Activated CD4-positive, alpha-beta memory T cell treated with anti-CD3 and anti-CD28 coated beads for 36 hours (primary cell): ENCODE measurements at regions not wholly inside any gene's neighbourhood (a gene's known extent, or its start where the extent isn't known, plus 50 kb on each side); places are given as distances from the start of the nearest gene placed in this dataset.

Source experiments
- CTCF ChIA-PET: fragments of 350-600 bp; sonication (Branson Sonifier 250); formaldehyde crosslinking; loops from one replicate; lab custom pipeline; 2021; ENCODE audit warnings: antibody characterized with exemption, inconsistent platforms; lab: Charles Lee
- POLR2A ChIA-PET: fragments of 350-600 bp; sonication (Branson Sonifier 250); formaldehyde crosslinking; loops from one replicate; lab custom pipeline; 2021; ENCODE audit warnings: antibody characterized with exemption; lab: Charles Lee
- DNase-seq: peaks from one replicate; pipeline ENCODE4 v3.0.0-alpha.2; 2020
- H3K27ac Mint-ChIP-seq: one replicate; pipeline ENCODE4 v1.8.0; 2021; ENCODE audit warnings: mixed read lengths
- H3K27me3 Mint-ChIP-seq: one replicate; pipeline ENCODE4 v1.8.0; 2021; ENCODE audit warnings: mixed read lengths
- H3K36me3 Mint-ChIP-seq: one replicate; pipeline ENCODE4 v1.8.0; 2021; ENCODE audit warnings: mixed read lengths
- H3K4me1 Mint-ChIP-seq: one replicate; pipeline ENCODE4 v1.8.0; 2021; ENCODE audit warnings: low read depth, mixed read lengths
- H3K4me3 Mint-ChIP-seq: one replicate; pipeline ENCODE4 v1.8.0; 2021; ENCODE audit warnings: mild to moderate bottlenecking, mixed read lengths
- H3K9me3 Mint-ChIP-seq: one replicate; pipeline ENCODE4 v1.8.0; 2021; ENCODE audit warnings: mixed read lengths
- intact Hi-C: fragments of 100-400 bp; cut with micrococcal nuclease; formaldehyde crosslinking; loops from one replicate; pipeline ENCODE4 v1.15.1; 2023

DNA sequence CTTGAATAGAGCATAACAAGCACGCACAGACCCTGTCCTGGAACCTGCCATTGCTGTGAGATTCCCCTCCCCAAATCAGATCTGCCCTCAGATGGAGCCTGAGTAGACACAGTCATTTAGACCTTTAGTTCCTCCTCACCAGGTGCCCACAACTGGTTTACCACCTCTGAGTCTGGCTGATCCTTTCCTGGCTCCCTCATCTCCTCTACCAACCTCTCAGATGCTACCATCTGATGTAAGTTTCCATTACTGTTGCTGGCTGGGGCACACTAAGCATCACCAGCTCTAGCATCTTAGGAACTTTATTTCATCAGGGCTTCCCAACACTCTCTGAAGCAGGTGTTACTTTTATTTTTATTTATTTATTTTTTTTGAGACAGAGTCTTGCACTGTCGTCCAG lies 288.3 kb downstream of the TLE3 start:
- Mint-ChIP-seq H3K4me1 (peaks cover 9% of the 10 kb centered on the region), H3K27me3 (no peaks in the 10 kb centered on the region), H3K4me3 (no peak overlapping the region), H3K9me3 (no peaks in the 10 kb centered on the region), H3K27ac (no peak overlapping the region), H3K36me3 (no peaks in the 10 kb centered on the region)
- DNase-seq: peak; percentile 11
- ChIA-PET POLR2A (no interaction called here), CTCF (no interaction called here)
- intact Hi-C loops: no loop called here

DNA sequence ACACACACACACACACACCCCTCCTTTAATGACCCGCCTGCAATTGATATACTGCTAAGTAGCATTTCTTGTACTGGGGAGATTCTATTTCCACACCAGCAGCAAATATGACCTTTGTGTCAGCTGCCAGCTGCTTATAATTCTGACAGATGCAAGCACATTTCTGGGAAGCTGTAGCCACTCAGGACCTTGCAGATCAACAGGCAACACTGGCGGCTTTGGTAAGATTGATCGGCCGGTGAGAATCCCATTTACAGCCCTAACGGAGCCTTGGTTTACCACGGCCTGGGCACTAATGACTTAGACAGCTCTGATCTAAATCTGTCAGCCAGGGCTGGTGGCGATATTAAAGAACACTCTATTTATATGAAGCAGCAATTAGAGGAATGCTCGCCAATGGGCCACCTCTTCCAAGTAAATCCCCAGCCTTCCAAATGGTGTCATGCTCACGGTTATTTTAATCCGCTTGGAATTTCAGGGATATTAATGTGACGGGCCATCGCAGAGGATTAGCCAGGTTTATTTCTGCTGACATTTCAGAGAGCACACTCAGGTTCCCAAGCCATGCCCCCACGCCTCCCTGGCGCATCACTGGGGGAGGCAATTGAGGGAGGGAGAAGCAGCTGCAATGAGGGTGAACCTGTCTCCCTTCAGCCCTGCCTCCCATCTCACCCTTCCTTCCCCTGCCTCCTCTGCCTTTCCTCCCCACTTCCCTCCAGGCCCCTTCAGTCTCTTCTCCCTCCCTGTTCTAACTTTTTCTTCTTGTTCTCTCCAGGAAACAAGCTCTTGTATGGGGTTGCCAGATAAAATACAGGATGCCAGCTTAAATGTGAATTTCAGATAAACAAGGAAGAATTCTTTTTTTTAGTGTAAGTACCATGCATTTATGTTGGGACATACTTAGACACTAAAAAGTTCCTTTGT lies 287.0 kb downstream of the TLE3 start:
- POLR2A ChIA-PET: no interaction called here
- CTCF ChIA-PET: no interaction called here
- intact Hi-C loops: no loop called here
- Mint-ChIP-seq H3K4me3 (no peak overlapping the region), H3K36me3 (no peaks in the 10 kb centered on the region), H3K4me1 (peaks cover 9% of the 10 kb centered on the region), H3K9me3 (no peaks in the 10 kb centered on the region), H3K27me3 (no peaks in the 10 kb centered on the region), H3K27ac (no peak overlapping the region)
- no peak for DNase-seq

DNA sequence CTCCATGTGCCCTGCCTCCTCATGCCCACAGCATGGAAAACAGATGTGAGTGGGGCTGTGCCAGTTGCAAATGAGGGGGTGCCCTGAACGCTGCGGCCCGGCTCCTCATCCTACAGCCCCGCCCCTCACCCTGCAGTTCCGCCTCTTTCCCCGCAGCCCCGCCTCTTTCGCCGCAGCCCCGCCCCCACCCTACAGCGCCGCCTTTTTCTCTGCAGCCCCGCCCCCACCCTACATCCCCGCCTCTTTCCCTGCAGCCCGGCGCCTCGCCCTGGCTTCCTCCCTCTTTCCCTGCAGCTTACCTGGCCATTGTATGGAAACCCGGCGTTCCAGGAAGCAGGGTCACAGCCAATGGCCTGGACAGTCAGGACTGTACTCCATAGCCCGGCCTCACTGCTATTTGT lies 284.9 kb downstream of the TLE3 start:
- ChIA-PET CTCF (no interaction called here), POLR2A (no interaction called here)
- H3K27me3 Mint-ChIP-seq: no peaks in the 10 kb centered on the region
- H3K4me1 Mint-ChIP-seq: peaks cover 5% of the 10 kb centered on the region
- H3K9me3 Mint-ChIP-seq: no peaks in the 10 kb centered on the region
- H3K36me3 Mint-ChIP-seq: no peaks in the 10 kb centered on the region
- DNase-seq: no peak
- intact Hi-C loops: no loop called here
- no peak overlapping the region for H3K4me3 Mint-ChIP-seq
- no peak overlapping the region for H3K27ac Mint-ChIP-seq

DNA sequence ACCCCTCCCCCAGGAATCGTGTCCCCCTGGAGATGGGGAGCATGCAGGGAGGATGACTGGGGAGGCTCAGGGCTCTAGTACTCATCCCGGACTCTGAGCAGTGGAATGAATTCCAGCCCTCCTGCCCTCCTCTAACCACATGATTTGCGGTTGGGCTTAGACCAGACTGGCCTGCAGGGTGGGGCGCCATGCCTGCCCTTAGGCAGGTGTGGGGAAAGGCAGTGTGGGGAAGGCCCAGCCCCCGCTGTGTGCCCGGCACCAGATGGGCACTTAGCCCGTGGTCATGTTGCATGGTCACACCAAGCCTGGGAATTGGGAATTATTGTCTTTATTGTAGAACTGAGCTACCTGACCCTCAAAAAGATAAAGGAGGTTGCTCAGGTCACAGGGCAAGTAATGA lies 283.8 kb downstream of the TLE3 start:
- no peak overlapping the region for H3K4me3 Mint-ChIP-seq
- no peak for DNase-seq
- no peaks in the 10 kb centered on the region for H3K9me3 Mint-ChIP-seq
- POLR2A ChIA-PET: no interaction called here
- intact Hi-C loops: no loop called here
- CTCF ChIA-PET: no interaction called here
- peaks cover 3% of the 10 kb centered on the region for H3K27me3 Mint-ChIP-seq
- no peaks in the 10 kb centered on the region for H3K4me1 Mint-ChIP-seq
- no peak overlapping the region for H3K27ac Mint-ChIP-seq
- no peaks in the 10 kb centered on the region for H3K36me3 Mint-ChIP-seq

DNA sequence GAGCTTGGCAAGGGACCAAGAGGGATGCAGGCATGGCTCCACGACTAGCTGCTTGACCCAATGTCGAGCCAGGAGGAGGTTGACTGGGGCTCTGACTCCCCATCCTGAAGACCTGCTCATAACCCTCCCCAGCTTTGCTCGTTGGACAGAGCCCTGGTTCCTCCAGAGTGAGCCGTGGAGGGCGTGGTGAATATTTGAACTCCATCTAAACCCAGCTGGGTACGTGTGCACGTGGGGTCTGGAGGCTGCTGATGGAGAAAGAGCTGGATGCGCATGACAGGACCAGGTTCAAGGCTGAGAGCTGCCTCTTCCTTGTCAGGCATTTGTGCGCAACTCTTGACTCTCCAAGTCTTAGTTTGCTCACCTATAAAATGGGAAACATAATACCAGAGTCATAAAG lies 282.8 kb downstream of the TLE3 start:
- intact Hi-C loops: no loop called here
- no peaks in the 10 kb centered on the region for H3K4me1 Mint-ChIP-seq
- DNase-seq: no peak
- POLR2A ChIA-PET: no interaction called here
- H3K4me3 Mint-ChIP-seq: no peak overlapping the region
- no peak overlapping the region for H3K27ac Mint-ChIP-seq
- no peaks in the 10 kb centered on the region for H3K9me3 Mint-ChIP-seq
- peaks cover 3% of the 10 kb centered on the region for H3K27me3 Mint-ChIP-seq
- no peaks in the 10 kb centered on the region for H3K36me3 Mint-ChIP-seq
- CTCF ChIA-PET: no interaction called here

DNA sequence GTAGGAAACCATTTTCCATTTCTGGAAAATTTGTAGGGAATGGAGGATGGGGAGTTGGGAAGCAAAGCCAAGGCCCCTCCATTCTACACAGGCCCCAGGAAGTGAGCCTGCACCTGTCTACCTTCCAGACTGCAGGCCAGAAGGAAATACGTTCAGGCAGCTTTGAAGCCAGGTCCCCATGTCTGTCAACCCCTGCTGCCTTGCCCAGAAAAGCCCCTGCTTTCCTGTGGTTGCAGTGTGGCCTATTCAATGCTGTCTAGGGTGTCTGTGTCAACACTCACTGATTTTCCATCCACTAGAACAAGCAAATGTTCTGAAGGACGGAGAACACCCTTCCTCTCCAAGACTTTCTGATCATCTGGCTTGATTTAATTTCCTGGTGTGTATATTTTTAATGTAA lies 281.9 kb downstream of the TLE3 start:
- peaks cover 3% of the 10 kb centered on the region for H3K27me3 Mint-ChIP-seq
- no peaks in the 10 kb centered on the region for H3K36me3 Mint-ChIP-seq
- H3K4me3 Mint-ChIP-seq: no peak overlapping the region
- ChIA-PET CTCF (no interaction called here), POLR2A (no interaction called here)
- H3K4me1 Mint-ChIP-seq: no peaks in the 10 kb centered on the region
- no peak for DNase-seq
- intact Hi-C loops: no loop called here
- H3K9me3 Mint-ChIP-seq: no peaks in the 10 kb centered on the region
- no peak overlapping the region for H3K27ac Mint-ChIP-seq

DNA sequence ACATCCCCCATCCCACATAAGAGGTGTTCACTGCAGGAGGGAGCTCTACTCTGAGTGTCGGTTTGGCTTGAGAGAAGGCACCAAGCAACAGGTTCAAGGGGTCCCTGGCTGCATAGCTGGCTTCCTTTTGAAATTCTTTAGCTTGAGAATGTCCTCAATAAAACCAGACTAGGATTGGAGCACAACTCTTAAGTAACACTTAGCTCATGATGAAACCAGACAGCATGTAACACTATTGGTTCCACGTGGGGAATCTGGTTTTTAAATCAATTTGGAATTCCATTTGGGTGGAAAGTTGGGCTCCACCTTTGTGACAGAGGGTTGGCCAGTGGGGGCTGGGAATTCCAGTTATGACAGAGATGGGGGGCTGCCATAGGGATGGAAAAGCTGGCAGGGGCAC lies 281.2 kb downstream of the TLE3 start:
- no peak overlapping the region for H3K4me3 Mint-ChIP-seq
- ChIA-PET CTCF (no interaction called here), POLR2A (no interaction called here)
- no peak overlapping the region for H3K27ac Mint-ChIP-seq
- intact Hi-C loops: no loop called here
- no peaks in the 10 kb centered on the region for H3K36me3 Mint-ChIP-seq
- DNase-seq: no peak
- no peaks in the 10 kb centered on the region for H3K4me1 Mint-ChIP-seq
- H3K27me3 Mint-ChIP-seq: peaks cover 3% of the 10 kb centered on the region
- H3K9me3 Mint-ChIP-seq: no peaks in the 10 kb centered on the region

DNA sequence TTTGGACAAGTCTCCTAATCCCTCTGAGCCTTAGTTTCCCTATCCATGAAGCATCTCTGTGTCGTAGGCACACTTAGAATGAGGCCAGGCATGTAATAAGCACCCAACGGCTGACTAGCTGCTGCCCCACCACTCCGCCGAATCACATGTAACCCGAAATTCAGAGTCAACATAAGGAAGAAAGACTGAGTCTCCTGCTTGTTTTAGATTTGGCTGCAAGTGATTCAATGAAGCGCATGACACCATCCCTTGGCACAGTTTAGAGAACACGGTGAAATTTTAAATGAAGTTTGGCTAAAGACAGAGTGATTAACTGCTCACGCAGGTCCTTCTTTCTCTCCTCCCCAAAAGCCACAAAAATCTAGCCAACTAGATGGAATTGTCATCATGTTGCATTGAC lies 279.2 kb downstream of the TLE3 start:
- Mint-ChIP-seq H3K27me3 (peaks cover 3% of the 10 kb centered on the region), H3K27ac (no peak overlapping the region), H3K4me1 (no peaks in the 10 kb centered on the region), H3K36me3 (no peaks in the 10 kb centered on the region), H3K9me3 (no peaks in the 10 kb centered on the region), H3K4me3 (no peak overlapping the region)
- ChIA-PET POLR2A (interaction anchor here (0.6 kb wide), 1 partner anchor 211 kb away, joined by 6 read pairs; no protein-coding TSS in a partner anchor), CTCF (no interaction called here)
- no peak for DNase-seq
- intact Hi-C loops: no loop called here

DNA sequence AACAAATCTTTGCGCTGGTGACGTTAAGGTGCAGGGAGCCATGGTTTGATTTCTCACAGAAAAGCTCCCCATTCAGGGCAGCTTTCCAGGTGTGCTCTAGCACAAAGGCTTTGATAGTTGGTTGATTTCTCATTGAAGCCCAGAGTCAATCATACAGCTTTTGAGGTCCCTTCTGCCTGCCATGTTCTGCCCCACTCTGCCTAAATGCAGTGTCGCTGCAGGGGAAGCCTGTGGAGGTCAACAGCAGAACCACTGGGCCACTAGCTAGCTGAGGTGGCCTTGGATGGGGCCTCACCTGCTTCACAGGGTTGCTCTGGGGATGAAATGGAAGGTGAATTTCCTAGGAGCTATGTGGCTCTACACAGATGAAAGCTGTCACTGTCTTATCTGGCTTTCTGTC lies 278.3 kb downstream of the TLE3 start:
- peaks cover 3% of the 10 kb centered on the region for H3K27me3 Mint-ChIP-seq
- H3K4me3 Mint-ChIP-seq: no peak overlapping the region
- no peak for DNase-seq
- ChIA-PET POLR2A (no interaction called here), CTCF (no interaction called here)
- H3K27ac Mint-ChIP-seq: no peak overlapping the region
- H3K36me3 Mint-ChIP-seq: no peaks in the 10 kb centered on the region
- intact Hi-C loops: no loop called here
- no peaks in the 10 kb centered on the region for H3K9me3 Mint-ChIP-seq
- H3K4me1 Mint-ChIP-seq: no peaks in the 10 kb centered on the region

DNA sequence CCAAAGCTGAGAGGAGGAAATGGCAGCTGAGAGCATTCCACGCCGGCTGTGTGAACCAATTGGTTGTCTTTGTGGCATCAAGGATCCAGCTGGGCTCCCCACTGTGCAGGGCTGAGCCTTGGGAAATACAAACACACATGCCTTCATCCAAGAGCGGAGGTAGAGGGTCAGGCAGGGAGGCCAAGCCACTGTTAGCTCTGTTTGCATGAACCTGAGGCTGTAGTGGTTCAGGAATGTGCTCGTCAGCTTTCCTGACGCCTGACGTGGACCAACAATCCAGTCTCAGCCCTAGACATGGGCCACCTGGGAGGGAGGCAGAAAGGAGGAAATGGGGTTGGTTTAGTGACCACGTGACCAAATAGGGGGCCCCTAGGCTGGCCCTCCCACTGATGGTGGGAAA lies 276.9 kb downstream of the TLE3 start:
- H3K27ac Mint-ChIP-seq: no peak overlapping the region
- no peaks in the 10 kb centered on the region for H3K9me3 Mint-ChIP-seq
- ChIA-PET POLR2A (no interaction called here), CTCF (no interaction called here)
- intact Hi-C loops: no loop called here
- DNase-seq: no peak
- H3K4me1 Mint-ChIP-seq: no peaks in the 10 kb centered on the region
- H3K36me3 Mint-ChIP-seq: no peaks in the 10 kb centered on the region
- peaks cover 3% of the 10 kb centered on the region for H3K27me3 Mint-ChIP-seq
- H3K4me3 Mint-ChIP-seq: no peak overlapping the region

DNA sequence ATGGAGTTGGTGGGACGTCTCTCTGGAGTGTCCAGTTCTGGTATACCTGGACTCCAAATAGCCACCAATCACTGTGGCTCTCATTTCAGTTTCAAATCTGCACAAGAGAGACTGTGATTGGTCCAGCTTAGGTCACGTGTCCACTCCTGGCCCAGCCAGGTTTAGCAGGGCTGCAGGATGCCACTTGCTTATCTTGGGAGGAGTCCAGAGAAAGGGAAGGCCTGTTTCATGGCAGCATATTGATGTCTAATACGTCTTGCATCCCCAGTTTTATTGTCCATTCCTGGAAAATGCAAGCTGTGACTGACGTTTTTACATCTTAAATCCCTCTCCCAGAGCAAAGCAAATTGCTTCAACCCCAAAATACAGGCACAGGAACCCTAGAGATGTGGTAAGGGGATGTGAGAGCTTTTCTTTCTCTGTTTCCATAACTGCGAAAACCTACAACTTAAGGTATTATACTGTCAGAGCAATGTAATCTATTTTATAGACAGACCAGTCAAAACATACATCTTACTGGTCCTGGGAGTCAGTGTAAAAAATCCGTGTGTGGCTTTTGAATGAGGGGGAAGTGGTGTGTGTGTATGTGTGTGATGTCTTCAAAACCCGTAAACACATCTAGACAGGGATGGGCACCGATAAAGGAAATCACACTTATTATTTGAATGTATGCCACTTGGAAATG lies 274.4 kb downstream of the TLE3 start:
- ChIA-PET POLR2A (interaction anchor here (0.8 kb wide), 1 partner anchor 27 kb away, joined by 3 read pairs; no protein-coding TSS in a partner anchor), CTCF (no interaction called here)
- DNase-seq: no peak
- H3K27me3 Mint-ChIP-seq: peaks cover under 1% of the 10 kb centered on the region
- H3K27ac Mint-ChIP-seq: no peak overlapping the region
- no peaks in the 10 kb centered on the region for H3K36me3 Mint-ChIP-seq
- intact Hi-C loops: no loop called here
- no peaks in the 10 kb centered on the region for H3K9me3 Mint-ChIP-seq
- H3K4me1 Mint-ChIP-seq: no peaks in the 10 kb centered on the region
- H3K4me3 Mint-ChIP-seq: no peak overlapping the region

DNA sequence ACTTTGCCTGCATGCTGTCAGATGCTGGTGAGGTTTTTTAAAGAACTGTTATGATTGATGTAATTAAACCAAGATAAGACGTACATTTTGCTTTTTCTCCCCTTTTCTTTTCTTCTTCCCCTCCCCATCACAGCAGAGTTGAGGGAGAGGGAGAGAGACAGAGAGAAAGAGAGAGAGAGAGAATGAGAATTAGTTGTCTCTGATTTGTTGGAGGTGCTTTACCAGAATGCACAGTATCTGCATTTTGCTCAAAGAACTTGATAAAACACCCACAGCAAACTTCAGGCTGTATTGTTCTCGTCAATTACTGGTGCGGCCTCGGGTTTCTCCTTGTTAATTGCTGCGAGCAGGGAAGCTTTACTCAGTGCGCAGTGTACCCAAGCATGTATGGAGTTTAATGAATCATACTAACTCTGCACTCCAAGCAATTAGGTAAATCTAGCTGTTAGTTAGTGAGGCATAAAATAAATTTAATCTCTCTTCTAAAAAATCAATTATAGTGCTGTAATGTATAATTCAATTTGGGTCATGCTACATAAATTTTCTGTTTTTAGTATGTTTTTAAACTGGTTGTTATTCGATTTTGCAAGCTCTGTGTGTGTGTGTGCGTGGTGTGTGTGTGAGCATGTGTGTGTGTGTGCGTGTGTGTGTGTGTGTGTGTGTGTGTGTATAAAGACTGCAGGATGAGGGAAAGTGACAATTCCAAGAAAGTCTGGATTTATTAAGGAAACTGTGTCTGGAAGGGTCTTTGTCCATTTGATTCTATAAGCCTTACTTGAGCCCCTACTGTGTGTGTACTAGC lies 273.4 kb downstream of the TLE3 start:
- no peaks in the 10 kb centered on the region for H3K27me3 Mint-ChIP-seq

More for the DNA sequence above, 273.4 kb downstream of the TLE3 start:
- DNase-seq: no peak
- H3K27ac Mint-ChIP-seq: no peak overlapping the region
- intact Hi-C loops: no loop called here
- no peaks in the 10 kb centered on the region for H3K9me3 Mint-ChIP-seq
- no peaks in the 10 kb centered on the region for H3K4me1 Mint-ChIP-seq
- CTCF ChIA-PET: no interaction called here
- POLR2A ChIA-PET: interaction anchor here (0.9 kb wide), 1 partner anchor 11 kb away, joined by 3 read pairs; no protein-coding TSS in a partner anchor
- no peak overlapping the region for H3K4me3 Mint-ChIP-seq
- H3K36me3 Mint-ChIP-seq: no peaks in the 10 kb centered on the region
